Stomach (tissue), 4 donors: ENCODE measurements at regions not wholly inside any gene's neighbourhood (a gene's known extent, or its start where the extent isn't known, plus 50 kb on each side); places are given as distances from the start of the nearest gene placed in this dataset.

ENCODE experiments used
- CTCF ChIP-seq, 7 experiments: fragments of 450-650 bp in 4 of 7; fragments of 200-600 bp in 3 of 7; sonication (generic) in 3 of 7; IDR thresholded peaks; one replicate each; pipeline ENCODE4 v1.5.1; 2016 to 2019; ENCODE audit warnings: antibody characterized with exemption in 7 of 7, control low read depth in 2 of 7, mild to moderate bottlenecking in 1 of 7
- EP300 ChIP-seq: sonication (generic); formaldehyde crosslinking; IDR thresholded peaks from one replicate; pipeline ENCODE4 v1.6.1; 2017; ENCODE audit warnings: antibody characterized with exemption
- POLR2AphosphoS5 ChIP-seq, 3 donors: sonication (generic); formaldehyde crosslinking; IDR thresholded peaks; one replicate each; pipeline ENCODE4 v1.6.1; 2016; ENCODE audit warnings: antibody characterized with exemption in 3 of 3

GRCh38 chr5:30152431-30152830 is 1041.1 kb upstream of the CDH6 start:
- no peak for TF ChIP-seq CTCF (IDR thresholded peaks at IDR 0.05)
- TF ChIP-seq POLR2AphosphoS5 (IDR thresholded peaks at IDR 0.05): no peak
- no peak for TF ChIP-seq EP300
